NB4 (cell line): ENCODE measurements at regions not wholly inside any gene's neighbourhood (a gene's known extent, or its start where the extent isn't known, plus 50 kb on each side); places are given as distances from the start of the nearest gene placed in this dataset.

Source experiments
- POLR2A ChIP-seq: IDR thresholded peaks from 2 replicates; pipeline ENCODE4 v1.6.1; 2011; ENCODE audit warnings: mild to moderate bottlenecking; ENCODE audit not compliant: insufficient read length; ENCODE audit errors: extremely low read depth
- TF ChIP-seq, protein P1 (sequence below): IDR thresholded peaks from one replicate; pipeline ENCODE4 v1.5.1; 2012; ENCODE audit warnings: low read depth, low read length

DNA sequence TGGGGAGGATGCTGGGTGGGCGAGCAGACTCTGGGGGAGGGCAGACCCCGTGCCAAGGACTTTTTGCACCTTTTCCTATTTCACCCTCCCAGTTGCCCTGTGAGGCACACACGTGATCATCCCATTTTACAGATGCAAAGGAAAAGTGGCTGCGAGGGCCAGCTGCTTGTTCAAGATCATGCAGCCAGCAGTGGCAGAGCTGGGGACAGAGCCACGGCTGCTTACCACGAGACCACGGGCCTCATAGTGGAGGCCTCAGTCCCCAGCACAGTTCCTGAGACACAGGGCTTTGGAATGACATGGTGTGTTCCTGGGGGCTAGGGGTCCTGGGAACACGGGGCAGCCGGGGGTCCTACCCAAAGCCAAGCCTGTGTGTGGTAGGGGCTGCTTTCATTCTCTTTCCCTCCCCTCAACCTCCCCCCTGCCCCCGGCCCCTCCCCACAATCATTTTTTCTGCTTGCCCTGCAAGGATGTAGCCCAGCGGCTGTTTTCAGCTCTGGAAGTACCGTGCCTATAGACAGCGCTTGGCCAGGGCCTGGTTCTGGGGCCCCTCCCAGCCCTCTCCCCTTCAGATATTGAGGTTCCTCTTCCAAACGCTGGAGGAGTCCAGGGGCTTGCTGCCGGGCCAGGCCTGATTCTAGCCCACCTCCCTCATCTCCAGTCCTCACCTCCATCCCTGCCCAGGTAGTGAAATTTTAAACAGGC is 58.5 kb upstream of the IER5L start:
- no peak for TF ChIP-seq POLR2A
- TF ChIP-seq, protein P1, sequence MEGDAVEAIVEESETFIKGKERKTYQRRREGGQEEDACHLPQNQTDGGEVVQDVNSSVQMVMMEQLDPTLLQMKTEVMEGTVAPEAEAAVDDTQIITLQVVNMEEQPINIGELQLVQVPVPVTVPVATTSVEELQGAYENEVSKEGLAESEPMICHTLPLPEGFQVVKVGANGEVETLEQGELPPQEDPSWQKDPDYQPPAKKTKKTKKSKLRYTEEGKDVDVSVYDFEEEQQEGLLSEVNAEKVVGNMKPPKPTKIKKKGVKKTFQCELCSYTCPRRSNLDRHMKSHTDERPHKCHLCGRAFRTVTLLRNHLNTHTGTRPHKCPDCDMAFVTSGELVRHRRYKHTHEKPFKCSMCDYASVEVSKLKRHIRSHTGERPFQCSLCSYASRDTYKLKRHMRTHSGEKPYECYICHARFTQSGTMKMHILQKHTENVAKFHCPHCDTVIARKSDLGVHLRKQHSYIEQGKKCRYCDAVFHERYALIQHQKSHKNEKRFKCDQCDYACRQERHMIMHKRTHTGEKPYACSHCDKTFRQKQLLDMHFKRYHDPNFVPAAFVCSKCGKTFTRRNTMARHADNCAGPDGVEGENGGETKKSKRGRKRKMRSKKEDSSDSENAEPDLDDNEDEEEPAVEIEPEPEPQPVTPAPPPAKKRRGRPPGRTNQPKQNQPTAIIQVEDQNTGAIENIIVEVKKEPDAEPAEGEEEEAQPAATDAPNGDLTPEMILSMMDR: no peak
